ENCODE measurements at regions not wholly inside any gene's neighbourhood (a gene's known extent, or its start where the extent isn't known, plus 50 kb on each side); places are given as distances from the start of the nearest gene placed in this dataset.

- H3K36me3 ChIP-seq, result no peaks in the 10 kb centered on the region
- H3K9me3 ChIP-seq, result no peaks in the 10 kb centered on the region
- DNase-seq (ENCODE audit: low spot score) (no peak), ATAC-seq (ENCODE audit: insufficient number of reproducible peaks, low FRiP score, low read depth) (no peak)
- no peak overlapping the region for H3K4me3 ChIP-seq
- no peak overlapping the region for H3K27ac ChIP-seq
- H3K27me3 ChIP-seq (replicated peaks; ENCODE audit: insufficient read depth), result no peaks in the 10 kb centered on the region
- H3K4me1 ChIP-seq (ENCODE audit: control insufficient read depth in 1 of 2, low read depth in 2 of 2), result no peaks in the 10 kb centered on the region
- TF ChIP-seq, protein P1, sequence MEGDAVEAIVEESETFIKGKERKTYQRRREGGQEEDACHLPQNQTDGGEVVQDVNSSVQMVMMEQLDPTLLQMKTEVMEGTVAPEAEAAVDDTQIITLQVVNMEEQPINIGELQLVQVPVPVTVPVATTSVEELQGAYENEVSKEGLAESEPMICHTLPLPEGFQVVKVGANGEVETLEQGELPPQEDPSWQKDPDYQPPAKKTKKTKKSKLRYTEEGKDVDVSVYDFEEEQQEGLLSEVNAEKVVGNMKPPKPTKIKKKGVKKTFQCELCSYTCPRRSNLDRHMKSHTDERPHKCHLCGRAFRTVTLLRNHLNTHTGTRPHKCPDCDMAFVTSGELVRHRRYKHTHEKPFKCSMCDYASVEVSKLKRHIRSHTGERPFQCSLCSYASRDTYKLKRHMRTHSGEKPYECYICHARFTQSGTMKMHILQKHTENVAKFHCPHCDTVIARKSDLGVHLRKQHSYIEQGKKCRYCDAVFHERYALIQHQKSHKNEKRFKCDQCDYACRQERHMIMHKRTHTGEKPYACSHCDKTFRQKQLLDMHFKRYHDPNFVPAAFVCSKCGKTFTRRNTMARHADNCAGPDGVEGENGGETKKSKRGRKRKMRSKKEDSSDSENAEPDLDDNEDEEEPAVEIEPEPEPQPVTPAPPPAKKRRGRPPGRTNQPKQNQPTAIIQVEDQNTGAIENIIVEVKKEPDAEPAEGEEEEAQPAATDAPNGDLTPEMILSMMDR (IDR thresholded peaks at IDR 0.05), result no peak
These were observed 530.7 kb downstream of the EPHB1 start for GRCh38 chr3:135325726-135326235.

DNA sequence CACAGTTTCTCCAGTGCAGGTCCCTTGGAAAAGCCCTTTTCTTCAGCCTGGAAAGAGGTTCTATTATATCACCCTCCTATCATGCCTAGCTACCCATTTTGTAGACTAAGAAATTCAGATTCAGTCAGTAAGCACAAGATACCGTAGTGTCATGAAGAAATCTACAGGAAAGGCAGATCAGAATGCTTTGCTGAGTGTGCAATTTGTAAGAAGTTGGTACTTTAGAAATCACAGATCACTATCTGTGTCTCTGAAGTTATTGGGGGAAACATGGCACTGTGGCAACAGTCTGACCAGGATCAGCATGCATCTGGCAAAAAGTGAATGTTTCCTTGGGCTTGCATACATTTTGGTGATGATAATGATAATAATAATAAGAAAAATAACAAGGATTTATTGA is 531.8 kb downstream of the EPHB1 start:
- Histone ChIP-seq H3K36me3 (no peaks in the 10 kb centered on the region), H3K9me3 (no peaks in the 10 kb centered on the region), H3K4me3 (no peak overlapping the region), H3K27ac (no peak overlapping the region), H3K4me1 (ENCODE audit: control insufficient read depth in 1 of 2, low read depth in 2 of 2) (no peaks in the 10 kb centered on the region), H3K27me3 (replicated peaks; ENCODE audit: insufficient read depth) (no peaks in the 10 kb centered on the region)
- TF ChIP-seq, protein P1 (IDR thresholded peaks at IDR 0.05), result no peak
- ATAC-seq (ENCODE audit: insufficient number of reproducible peaks, low FRiP score, low read depth), result no peak
- DNase-seq (ENCODE audit: low spot score), result no peak

DNA sequence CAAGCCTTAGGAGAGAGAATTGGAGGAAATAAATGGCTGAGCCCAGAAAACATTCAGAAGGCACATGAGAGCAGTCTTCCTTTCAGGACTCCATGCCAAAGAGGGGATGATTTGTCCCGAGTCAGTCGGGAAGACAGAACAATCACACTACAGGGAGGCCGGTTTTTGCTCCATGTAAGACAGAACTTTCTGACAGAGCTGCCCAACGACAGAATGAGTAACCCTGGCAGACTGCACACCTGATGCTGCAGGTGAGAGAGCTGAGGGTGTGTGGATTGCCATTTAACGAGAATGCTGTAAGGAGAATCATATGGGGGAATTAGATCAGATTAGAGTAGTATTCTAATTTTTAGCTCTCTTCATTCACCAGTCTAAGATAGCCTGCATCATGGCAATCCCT is 533.0 kb downstream of the EPHB1 start:
- ATAC-seq (ENCODE audit: insufficient number of reproducible peaks, low FRiP score, low read depth), result no peak
- TF ChIP-seq, protein P1 (IDR thresholded peaks at IDR 0.05), result no peak
- Histone ChIP-seq H3K36me3 (no peaks in the 10 kb centered on the region), H3K9me3 (no peaks in the 10 kb centered on the region), H3K27me3 (replicated peaks; ENCODE audit: insufficient read depth) (no peaks in the 10 kb centered on the region), H3K4me3 (no peak overlapping the region), H3K27ac (no peak overlapping the region), H3K4me1 (ENCODE audit: control insufficient read depth in 1 of 2, low read depth in 2 of 2) (no peaks in the 10 kb centered on the region)
- DNase-seq (ENCODE audit: low spot score), result no peak

GRCh38 chr3:135329479-135329878 is 534.4 kb downstream of the EPHB1 start:
- TF ChIP-seq, protein P1 (IDR thresholded peaks at IDR 0.05), result no peak
- no peak for ATAC-seq (ENCODE audit: insufficient number of reproducible peaks, low FRiP score, low read depth)
- H3K27me3 ChIP-seq (replicated peaks; ENCODE audit: insufficient read depth), result no peaks in the 10 kb centered on the region
- H3K27ac ChIP-seq, result no peak overlapping the region
- DNase-seq (ENCODE audit: low spot score), result no peak
- no peaks in the 10 kb centered on the region for H3K36me3 ChIP-seq
- H3K4me1 ChIP-seq (ENCODE audit: control insufficient read depth in 1 of 2, low read depth in 2 of 2), result no peaks in the 10 kb centered on the region
- H3K9me3 ChIP-seq, result no peaks in the 10 kb centered on the region
- H3K4me3 ChIP-seq, result no peak overlapping the region

DNA sequence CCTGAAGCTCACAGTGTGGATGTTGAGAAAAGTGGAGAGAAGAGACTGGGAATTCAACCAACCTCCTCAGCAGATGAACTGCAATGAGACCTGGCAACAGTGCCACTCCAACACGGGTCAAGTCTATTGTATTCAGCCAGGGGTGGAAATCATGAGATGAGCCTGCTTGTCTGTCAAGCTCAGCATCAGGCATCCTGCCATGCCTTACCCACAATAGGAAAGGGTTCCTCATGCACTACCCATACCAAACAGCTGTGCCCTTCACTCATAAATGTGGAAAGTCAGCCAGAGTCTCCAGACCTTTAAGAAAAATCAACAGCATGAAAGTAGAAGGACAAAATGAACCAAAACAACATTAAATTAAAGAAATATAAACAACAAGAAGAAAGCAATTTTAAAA is 542.1 kb downstream of the EPHB1 start:
- H3K27me3 ChIP-seq (replicated peaks; ENCODE audit: insufficient read depth), result no peaks in the 10 kb centered on the region
- no peak for ATAC-seq (ENCODE audit: insufficient number of reproducible peaks, low FRiP score, low read depth)

More for the DNA sequence above, 542.1 kb downstream of the EPHB1 start:
- H3K4me3 ChIP-seq, result no peak overlapping the region
- H3K27ac ChIP-seq, result no peak overlapping the region
- no peaks in the 10 kb centered on the region for H3K4me1 ChIP-seq (ENCODE audit: control insufficient read depth in 1 of 2, low read depth in 2 of 2)
- H3K9me3 ChIP-seq, result no peaks in the 10 kb centered on the region
- no peak for DNase-seq (ENCODE audit: low spot score)
- H3K36me3 ChIP-seq, result no peaks in the 10 kb centered on the region
- TF ChIP-seq, protein P1 (IDR thresholded peaks at IDR 0.05), result no peak
